ENCODE measurements at regions not wholly inside any gene's neighbourhood (a gene's known extent, or its start where the extent isn't known, plus 50 kb on each side); places are given as distances from the start of the nearest gene placed in this dataset.

DNA sequence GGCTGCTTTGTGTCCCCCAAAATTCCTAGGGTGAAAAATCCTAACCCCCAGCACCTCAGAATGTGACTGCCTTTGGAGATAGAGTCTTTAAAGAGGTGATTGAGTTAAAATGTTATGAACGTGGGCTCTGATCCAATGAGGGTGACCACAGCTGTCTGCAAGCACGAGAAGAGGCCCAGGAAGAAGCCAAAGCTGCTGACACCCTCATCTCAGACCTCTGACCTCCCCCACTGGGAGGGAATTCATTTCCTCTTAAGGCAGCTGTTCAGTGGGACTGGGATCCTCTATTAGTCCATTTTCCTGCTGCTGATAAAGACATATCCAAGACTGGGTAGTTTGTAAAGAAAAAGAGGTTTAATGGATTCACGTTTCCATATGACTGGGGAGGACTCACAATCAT lies 544.4 kb downstream of the DCDC2C start:
- TF ChIP-seq, protein P1, sequence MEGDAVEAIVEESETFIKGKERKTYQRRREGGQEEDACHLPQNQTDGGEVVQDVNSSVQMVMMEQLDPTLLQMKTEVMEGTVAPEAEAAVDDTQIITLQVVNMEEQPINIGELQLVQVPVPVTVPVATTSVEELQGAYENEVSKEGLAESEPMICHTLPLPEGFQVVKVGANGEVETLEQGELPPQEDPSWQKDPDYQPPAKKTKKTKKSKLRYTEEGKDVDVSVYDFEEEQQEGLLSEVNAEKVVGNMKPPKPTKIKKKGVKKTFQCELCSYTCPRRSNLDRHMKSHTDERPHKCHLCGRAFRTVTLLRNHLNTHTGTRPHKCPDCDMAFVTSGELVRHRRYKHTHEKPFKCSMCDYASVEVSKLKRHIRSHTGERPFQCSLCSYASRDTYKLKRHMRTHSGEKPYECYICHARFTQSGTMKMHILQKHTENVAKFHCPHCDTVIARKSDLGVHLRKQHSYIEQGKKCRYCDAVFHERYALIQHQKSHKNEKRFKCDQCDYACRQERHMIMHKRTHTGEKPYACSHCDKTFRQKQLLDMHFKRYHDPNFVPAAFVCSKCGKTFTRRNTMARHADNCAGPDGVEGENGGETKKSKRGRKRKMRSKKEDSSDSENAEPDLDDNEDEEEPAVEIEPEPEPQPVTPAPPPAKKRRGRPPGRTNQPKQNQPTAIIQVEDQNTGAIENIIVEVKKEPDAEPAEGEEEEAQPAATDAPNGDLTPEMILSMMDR (conservative IDR thresholded peaks at IDR 0.05; ENCODE audit: low read length) = no peak
- no peak for TF ChIP-seq EZH2phosphoT487 (IDR thresholded peaks at IDR 0.05; ENCODE audit: borderline replicate concordance)
